Gastroesophageal sphincter (tissue), 3 donors: ENCODE measurements at regions not wholly inside any gene's neighbourhood (a gene's known extent, or its start where the extent isn't known, plus 50 kb on each side); places are given as distances from the start of the nearest gene placed in this dataset.

Experiments
- EP300 ChIP-seq: sonication (generic); formaldehyde crosslinking; IDR thresholded peaks from one replicate; pipeline ENCODE4 v1.6.1; 2017; ENCODE audit warnings: antibody characterized with exemption, mild to moderate bottlenecking
- TF ChIP-seq, protein P1 (sequence below), 4 experiments: fragments of 200-600 bp in 2 of 4; fragments of 450-650 bp in 2 of 4; sonication (generic) in 1 of 4; IDR thresholded peaks; one replicate each; pipeline ENCODE4 v1.5.1; 2017 to 2019; ENCODE audit warnings: antibody characterized with exemption in 4 of 4, mild to moderate bottlenecking in 2 of 4, moderate library complexity in 2 of 4

- TF ChIP-seq EP300 = no peak
- TF ChIP-seq, protein P1, sequence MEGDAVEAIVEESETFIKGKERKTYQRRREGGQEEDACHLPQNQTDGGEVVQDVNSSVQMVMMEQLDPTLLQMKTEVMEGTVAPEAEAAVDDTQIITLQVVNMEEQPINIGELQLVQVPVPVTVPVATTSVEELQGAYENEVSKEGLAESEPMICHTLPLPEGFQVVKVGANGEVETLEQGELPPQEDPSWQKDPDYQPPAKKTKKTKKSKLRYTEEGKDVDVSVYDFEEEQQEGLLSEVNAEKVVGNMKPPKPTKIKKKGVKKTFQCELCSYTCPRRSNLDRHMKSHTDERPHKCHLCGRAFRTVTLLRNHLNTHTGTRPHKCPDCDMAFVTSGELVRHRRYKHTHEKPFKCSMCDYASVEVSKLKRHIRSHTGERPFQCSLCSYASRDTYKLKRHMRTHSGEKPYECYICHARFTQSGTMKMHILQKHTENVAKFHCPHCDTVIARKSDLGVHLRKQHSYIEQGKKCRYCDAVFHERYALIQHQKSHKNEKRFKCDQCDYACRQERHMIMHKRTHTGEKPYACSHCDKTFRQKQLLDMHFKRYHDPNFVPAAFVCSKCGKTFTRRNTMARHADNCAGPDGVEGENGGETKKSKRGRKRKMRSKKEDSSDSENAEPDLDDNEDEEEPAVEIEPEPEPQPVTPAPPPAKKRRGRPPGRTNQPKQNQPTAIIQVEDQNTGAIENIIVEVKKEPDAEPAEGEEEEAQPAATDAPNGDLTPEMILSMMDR (IDR thresholded peaks at IDR 0.05) = no peak
These were observed 605.4 kb upstream of the FZD8 start for GRCh38 chr10:36247478-36247877.
